Stimulated activated memory B cell treated with anti-CD40 and anti-IgM and Interleukin-4, amounts not matched to agents 10 μg/mL and 1 μg/mL and 100 μg/mL, for 72 hours (primary cell): ENCODE measurements at regions not wholly inside any gene's neighbourhood (a gene's known extent, or its start where the extent isn't known, plus 50 kb on each side); places are given as distances from the start of the nearest gene placed in this dataset.
"Not testable (repeated sequence)": the region's sequence is repeated elsewhere in the genome, so short reads cannot be mapped to it uniquely, and the experiment has no call there.

ENCODE experiments used
- ATAC-seq: fragments of 150-1000 bp; cut with Tn5 transposase; 2 replicates; pipeline ENCODE4 v1.10.0; 2021
- H3K27ac Mint-ChIP-seq: one replicate; pipeline ENCODE4 v1.8.0; 2022; ENCODE audit warnings: mild to moderate bottlenecking, mixed read lengths
- H3K27me3 Mint-ChIP-seq: one replicate; pipeline ENCODE4 v1.8.0; 2022; ENCODE audit warnings: mixed read lengths
- H3K36me3 Mint-ChIP-seq: one replicate; pipeline ENCODE4 v1.8.0; 2022; ENCODE audit warnings: mixed read lengths
- H3K4me1 Mint-ChIP-seq: one replicate; pipeline ENCODE4 v1.8.0; 2022; ENCODE audit warnings: mixed read lengths
- H3K4me3 Mint-ChIP-seq: one replicate; pipeline ENCODE4 v1.8.0; 2022; ENCODE audit warnings: mild to moderate bottlenecking, moderate library complexity, mixed read lengths
- H3K9me3 Mint-ChIP-seq: one replicate; pipeline ENCODE4 v1.8.0; 2022; ENCODE audit warnings: mixed read lengths

DNA sequence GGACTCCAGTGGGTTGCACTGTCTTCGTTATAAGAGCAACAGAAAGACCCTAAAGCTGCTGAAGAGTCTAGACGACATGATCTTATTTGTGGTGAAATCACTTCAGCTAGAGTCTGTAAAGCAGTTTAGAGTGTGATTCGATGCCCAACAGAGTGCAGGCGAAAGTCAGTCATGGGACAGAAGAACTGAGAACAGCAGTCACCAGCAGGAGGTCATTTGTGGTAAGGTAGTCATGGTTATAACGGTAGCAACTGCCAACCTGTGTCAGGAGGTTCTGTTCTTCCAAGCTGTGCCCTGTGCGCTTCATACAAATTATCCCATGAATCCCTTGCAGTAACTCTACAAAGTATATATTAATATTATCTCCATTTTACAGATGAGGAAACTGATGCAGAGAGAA lies 954.1 kb downstream of the AACS start:
- Mint-ChIP-seq H3K36me3 (no peaks in the 10 kb centered on the region), H3K27ac (no peak overlapping the region), H3K4me1 (no peaks in the 10 kb centered on the region), H3K9me3 (peaks cover 21% of the 10 kb centered on the region), H3K27me3 (no peaks in the 10 kb centered on the region), H3K4me3 (no peak overlapping the region)
- ATAC-seq: no peak

DNA sequence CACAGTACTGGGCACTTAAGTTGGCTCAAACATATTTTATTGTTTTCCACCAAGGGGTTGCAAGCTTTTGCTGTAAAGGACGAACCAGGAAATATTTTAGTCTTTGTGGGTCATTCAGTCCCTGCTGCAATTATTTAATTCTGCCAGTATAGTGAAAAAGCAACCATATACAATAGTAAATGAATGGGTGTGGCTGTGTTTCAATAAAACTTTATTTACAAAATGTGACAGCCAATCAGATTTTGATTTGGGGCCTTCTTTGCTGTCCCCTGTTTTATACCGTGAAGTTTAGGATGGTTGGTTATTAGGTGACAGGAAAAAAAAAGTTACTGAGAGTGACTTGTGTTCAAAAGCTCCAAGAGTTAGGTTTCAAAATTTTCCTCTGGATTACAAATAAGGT lies 956.4 kb downstream of the AACS start:
- Mint-ChIP-seq H3K4me1 (no peaks in the 10 kb centered on the region), H3K36me3 (no peaks in the 10 kb centered on the region), H3K27ac (no peak overlapping the region), H3K27me3 (no peaks in the 10 kb centered on the region), H3K4me3 (no peak overlapping the region), H3K9me3 (peaks cover 14% of the 10 kb centered on the region)
- no peak for ATAC-seq

DNA sequence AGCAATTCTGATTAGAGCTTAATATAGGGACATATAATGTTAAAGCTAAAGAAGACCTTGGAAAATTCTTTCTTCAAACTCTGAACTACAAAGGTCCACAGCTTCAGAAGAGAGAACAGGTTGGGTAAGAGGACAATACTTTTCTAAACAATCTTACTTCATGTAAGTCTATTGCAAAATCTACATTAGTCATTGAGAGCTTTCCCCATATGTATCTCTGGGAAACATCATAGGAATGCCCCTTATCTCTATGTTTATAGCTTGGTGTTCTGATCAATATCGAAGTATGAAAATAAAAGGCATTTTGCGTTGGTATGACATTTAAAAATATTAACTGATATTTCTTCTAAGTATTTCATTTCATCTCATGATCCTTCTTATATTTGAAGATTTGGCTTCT lies 962.6 kb downstream of the AACS start:
- Mint-ChIP-seq H3K27ac (no peak overlapping the region), H3K36me3 (no peaks in the 10 kb centered on the region)
- no peak for ATAC-seq

DNA sequence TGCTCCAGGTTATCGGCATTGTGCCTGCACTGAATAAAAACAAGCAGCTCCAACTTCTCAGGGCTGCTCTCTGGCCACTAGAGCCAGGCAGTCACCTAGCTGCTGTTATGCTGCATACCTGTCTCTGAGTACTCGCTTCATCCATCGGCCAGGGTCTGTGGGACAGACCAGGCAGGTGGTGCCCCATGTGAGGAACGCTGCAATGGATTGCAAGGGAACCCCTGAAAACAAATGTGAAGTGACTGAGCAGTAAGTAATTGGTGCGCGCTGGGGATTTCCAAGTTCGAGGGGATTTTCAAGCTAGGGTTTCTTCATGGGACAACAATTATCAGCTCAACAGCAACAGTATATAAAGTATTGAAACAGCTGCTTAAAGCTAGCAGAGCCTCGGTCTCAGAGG lies 965.3 kb downstream of the AACS start:
- Mint-ChIP-seq H3K9me3 (no peaks in the 10 kb centered on the region), H3K4me3 (no peak overlapping the region), H3K36me3 (no peaks in the 10 kb centered on the region), H3K4me1 (no peaks in the 10 kb centered on the region), H3K27ac (no peak overlapping the region), H3K27me3 (no peaks in the 10 kb centered on the region)
- no peak for ATAC-seq

More for the DNA sequence above, 962.6 kb downstream of the AACS start:
- H3K27me3 Mint-ChIP-seq: no peaks in the 10 kb centered on the region
- no peaks in the 10 kb centered on the region for H3K9me3 Mint-ChIP-seq
- H3K4me1 Mint-ChIP-seq: no peaks in the 10 kb centered on the region
- no peak overlapping the region for H3K4me3 Mint-ChIP-seq

DNA sequence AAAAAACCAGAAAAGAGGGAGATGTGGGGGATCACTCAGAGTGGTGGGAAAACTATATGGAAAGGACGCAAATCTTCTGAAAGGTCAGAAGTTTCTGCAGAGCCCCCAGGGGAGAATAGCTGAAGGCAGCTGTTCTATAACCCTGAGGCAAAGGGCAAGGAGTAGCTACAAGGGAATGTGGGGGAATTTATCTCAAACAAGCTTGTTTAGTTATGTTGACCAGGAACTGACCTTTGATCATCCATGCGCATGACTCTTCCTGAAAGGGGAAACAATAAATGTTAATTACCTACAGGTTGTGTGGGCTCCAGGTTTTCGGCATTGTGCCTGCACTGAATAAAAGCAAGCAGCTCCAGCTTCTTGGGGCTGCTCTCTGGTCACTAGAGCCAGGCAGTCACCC lies 968.5 kb downstream of the AACS start:
- Mint-ChIP-seq H3K4me1 (no peaks in the 10 kb centered on the region), H3K27ac (no peak overlapping the region), H3K4me3 (no peak overlapping the region), H3K9me3 (peaks cover 4% of the 10 kb centered on the region), H3K27me3 (no peaks in the 10 kb centered on the region), H3K36me3 (no peaks in the 10 kb centered on the region)
- ATAC-seq: no peak

DNA sequence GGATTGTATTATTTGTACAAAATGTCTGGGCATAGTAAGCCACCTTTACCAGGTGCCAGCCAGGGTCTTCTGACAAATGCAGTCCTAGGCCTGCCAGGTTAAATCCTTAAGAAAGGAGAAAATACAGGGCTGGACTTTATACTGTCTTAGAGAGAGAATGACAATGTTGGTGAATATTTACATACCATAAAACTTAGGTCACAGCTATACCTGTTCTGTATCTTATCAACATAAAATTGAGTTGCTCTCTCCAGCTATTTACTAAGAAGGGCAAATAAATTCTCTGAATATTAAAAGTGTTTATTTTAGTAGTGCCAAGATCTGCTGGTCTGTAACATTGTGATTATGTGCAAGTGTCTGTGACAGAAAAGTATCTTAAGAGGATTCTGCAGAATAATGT lies 971.1 kb downstream of the AACS start:
- Mint-ChIP-seq H3K9me3 (peaks cover 4% of the 10 kb centered on the region), H3K4me1 (no peaks in the 10 kb centered on the region), H3K27ac (no peak overlapping the region), H3K36me3 (no peaks in the 10 kb centered on the region), H3K4me3 (no peak overlapping the region), H3K27me3 (no peaks in the 10 kb centered on the region)
- ATAC-seq: no peak

DNA sequence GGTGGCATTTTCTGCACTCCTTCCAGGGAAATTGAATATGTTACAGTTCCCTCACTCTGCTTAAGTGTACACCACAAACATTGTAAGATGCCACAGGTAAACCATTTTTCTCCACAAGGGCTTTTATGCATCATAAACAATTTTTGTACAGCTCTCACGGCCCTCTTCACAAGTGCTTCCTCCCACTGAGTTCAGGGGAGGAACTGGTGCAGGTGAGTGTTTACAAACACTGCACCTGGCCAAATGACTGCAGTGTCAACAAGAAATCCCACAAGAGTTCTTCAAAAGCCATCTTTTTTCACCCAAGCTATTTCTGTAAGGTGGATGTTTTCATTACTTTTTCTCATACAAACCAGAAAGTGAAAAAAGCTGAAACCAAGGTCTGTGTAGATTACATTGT lies 973.2 kb downstream of the AACS start:
- Mint-ChIP-seq H3K36me3 (no peaks in the 10 kb centered on the region), H3K27me3 (no peaks in the 10 kb centered on the region), H3K27ac (no peak overlapping the region), H3K9me3 (peaks cover 4% of the 10 kb centered on the region), H3K4me1 (no peaks in the 10 kb centered on the region), H3K4me3 (no peak overlapping the region)
- no peak for ATAC-seq

DNA sequence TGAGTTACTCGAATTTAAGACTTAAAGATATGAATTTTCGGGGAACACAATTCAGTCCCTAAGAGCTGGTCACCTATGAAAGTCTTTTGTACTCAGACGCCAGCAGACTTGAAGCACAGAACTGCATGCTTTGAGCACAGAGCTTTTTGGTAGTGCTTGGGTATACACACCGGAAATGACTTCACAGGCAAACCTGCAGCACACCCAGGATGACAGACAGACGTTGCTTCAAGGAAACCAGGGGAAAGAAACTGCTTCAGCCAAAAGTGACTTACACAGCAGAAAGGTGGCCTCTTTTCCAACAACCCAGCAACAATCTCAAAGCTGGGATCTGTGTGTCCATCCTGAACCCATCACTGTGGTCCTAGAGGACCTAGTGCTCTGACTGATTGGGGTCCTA lies 975.1 kb downstream of the AACS start:
- Mint-ChIP-seq H3K4me1 (no peaks in the 10 kb centered on the region), H3K4me3 (no peak overlapping the region), H3K36me3 (no peaks in the 10 kb centered on the region), H3K9me3 (peaks cover 4% of the 10 kb centered on the region), H3K27me3 (no peaks in the 10 kb centered on the region), H3K27ac (no peak overlapping the region)
- no peak for ATAC-seq

DNA sequence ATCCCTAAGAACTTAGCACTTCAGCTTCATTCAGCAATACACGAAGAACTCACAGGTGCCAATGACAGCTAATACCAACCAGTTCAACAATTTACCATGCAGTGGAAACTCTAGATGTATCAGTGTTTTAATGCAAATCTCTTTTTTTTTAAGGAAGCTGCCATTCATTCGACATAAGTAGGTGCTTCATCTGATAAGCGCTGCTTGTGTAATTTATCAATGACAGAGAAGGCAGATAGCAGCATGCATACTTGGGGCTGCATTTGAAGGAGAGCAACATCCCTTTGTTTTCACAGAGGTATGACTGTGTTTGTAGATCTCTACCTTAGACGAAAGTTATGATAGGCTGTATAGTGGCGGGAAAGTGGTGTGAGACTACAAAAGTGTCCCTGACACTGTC lies 977.1 kb downstream of the AACS start:
- H3K27me3 Mint-ChIP-seq: no peaks in the 10 kb centered on the region
- no peaks in the 10 kb centered on the region for H3K4me1 Mint-ChIP-seq
- H3K4me3 Mint-ChIP-seq: no peak overlapping the region
- H3K9me3 Mint-ChIP-seq: peaks cover 4% of the 10 kb centered on the region
- H3K27ac Mint-ChIP-seq: no peak overlapping the region
- H3K36me3 Mint-ChIP-seq: no peaks in the 10 kb centered on the region
- ATAC-seq: no peak

DNA sequence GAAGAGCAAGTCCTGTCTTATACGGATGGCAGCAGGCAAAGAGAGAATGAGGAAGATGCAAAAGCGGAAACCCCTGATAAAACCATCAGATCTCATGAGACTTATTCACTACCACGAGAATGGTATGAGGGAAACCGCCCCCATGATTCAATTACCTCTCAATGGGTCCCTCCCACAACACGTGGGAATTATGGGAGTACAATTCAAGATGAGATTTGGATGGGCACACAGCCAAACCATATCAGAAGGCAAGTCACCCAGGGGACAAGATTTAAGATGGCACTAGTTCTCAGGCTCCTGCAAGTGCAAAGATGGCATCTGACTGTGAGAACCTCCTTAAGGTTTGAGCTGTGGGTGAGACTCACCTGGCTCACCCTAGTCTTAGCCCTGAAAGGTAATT lies 984.3 kb downstream of the AACS start:
- H3K4me1 Mint-ChIP-seq, H3K27me3 Mint-ChIP-seq, H3K4me3 Mint-ChIP-seq, H3K27ac Mint-ChIP-seq, ATAC-seq, H3K9me3 Mint-ChIP-seq, H3K36me3 Mint-ChIP-seq: not testable (repeated sequence)

DNA sequence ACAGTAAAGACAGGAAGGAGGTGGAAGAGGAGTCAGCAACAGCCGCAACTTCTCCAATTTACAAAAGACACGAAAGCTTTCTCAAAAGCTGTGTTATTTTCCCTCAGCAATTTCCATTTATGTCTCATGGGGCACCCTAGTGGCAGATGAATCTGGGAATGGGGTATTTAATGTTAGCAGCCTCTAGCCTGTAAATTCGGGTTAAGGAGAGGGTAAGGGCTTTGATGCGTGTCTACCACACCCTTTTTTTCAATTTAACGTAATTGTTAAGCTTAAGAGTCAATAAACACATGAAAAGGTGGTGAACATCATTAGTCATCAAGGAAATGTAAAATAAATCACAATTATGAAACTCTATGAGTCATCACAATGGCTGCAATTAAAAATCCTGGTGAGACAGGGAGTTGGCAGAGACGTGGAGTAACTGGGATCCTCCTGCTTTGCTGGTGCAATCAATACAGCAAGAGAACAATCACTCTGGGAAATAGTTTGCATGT lies 986.4 kb downstream of the AACS start:
- no peaks in the 10 kb centered on the region for H3K27me3 Mint-ChIP-seq
- H3K27ac Mint-ChIP-seq: no peak overlapping the region
- H3K9me3 Mint-ChIP-seq: no peaks in the 10 kb centered on the region
- no peaks in the 10 kb centered on the region for H3K36me3 Mint-ChIP-seq
- no peak for ATAC-seq
- no peaks in the 10 kb centered on the region for H3K4me1 Mint-ChIP-seq
- H3K4me3 Mint-ChIP-seq: no peak overlapping the region

DNA sequence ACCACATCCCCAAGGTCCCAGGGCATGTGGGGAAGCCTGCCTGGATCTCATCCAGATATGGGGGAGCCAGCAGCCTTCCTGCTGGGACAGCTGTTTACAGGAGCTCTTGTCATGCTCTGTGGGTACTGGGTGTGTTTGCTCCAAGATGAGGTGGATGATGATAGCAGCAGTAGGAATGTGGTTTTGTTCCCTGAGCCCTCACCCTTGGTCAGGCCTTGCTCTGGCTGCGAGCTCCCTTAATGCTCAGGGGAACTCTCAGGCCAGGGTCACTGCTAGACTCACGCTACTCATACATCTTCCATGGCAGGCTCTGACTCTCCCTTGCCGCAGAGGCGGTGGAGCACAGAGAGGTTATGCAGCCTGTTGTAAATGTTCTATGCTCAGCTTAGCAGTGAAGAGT lies 990.3 kb downstream of the AACS start:
- Mint-ChIP-seq H3K4me1 (no peaks in the 10 kb centered on the region), H3K36me3 (no peaks in the 10 kb centered on the region), H3K4me3 (no peak overlapping the region), H3K27ac (no peak overlapping the region), H3K9me3 (no peaks in the 10 kb centered on the region), H3K27me3 (no peaks in the 10 kb centered on the region)
- peak; percentile 24 for ATAC-seq

DNA sequence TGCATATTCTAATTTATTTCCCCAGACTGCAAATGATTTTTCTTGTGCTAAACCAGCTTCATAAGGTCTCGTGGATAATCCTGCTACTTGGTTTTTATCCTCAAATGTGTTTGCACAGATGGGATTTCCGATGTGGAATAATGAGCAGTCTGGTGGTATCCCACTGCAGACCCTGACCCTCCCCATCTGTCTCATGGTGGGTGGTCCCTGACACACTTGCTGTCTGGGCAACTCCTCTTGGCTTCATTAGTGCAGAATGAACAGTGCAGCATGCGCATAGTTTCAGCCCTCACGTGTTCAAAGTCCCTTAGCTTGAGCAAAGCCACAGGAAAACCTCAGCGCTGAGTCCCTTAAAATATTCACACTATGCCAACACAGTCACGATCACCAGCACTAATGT lies 996.5 kb downstream of the AACS start:
- no peaks in the 10 kb centered on the region for H3K9me3 Mint-ChIP-seq
- no peaks in the 10 kb centered on the region for H3K4me1 Mint-ChIP-seq
- H3K36me3 Mint-ChIP-seq: no peaks in the 10 kb centered on the region
- no peak overlapping the region for H3K27ac Mint-ChIP-seq
- H3K4me3 Mint-ChIP-seq: no peak overlapping the region
- no peaks in the 10 kb centered on the region for H3K27me3 Mint-ChIP-seq
- ATAC-seq: no peak

DNA sequence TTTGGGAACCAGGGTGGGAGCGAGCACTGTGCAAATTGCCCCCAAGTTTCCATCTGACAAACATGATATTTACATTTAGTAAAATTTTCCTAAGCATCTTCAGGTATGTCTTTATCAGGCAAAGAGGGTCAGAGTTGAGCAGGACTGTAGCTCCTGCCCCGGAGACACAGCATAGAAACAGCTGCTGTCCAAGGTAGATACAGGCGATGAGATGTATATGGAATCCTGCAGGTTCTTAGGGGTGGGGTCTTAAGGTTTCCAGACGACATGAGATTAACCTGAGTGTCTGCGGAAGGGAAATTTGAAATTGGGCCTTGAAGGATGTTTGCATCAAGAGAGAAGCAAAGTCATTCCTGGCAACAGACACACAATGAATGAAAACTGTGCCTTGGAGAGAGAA lies 998.8 kb downstream of the AACS start:
- Mint-ChIP-seq H3K36me3 (no peaks in the 10 kb centered on the region), H3K9me3 (no peaks in the 10 kb centered on the region), H3K27ac (no peak overlapping the region), H3K27me3 (no peaks in the 10 kb centered on the region), H3K4me1 (no peaks in the 10 kb centered on the region), H3K4me3 (no peak overlapping the region)
- ATAC-seq: no peak

DNA sequence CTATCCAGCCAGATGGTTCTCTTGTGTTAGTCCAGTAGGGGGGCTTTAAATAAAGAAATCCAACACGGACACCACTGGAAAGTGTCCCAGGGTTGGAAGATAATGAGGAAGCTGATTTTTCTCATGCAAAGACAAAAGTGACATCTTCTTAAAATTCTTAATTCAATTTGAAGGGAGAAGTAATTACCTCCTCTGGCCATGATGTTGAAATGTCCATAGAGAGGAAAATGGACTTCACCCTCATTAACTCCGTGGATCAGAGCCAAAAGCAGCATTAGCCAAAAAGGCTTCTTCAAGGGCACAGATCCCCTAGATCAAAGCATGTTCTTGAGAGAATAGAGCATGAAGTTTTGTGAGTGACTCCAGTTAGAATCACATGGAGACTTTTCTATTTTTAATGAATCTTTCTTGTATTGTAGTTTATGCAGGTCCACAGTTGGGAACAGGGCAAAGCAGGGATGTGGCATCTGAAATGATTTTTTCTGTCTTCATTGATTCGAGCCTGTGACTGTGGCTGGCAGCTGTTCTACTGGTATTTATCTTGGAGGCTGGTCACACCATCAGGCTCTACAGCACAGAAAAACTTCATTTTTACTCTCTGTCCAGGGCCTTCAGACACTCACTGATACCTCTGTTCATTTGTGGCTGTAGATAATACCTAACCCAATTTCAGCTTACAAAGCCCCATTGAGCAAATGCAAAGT lies 1002.5 kb downstream of the AACS start:
- Mint-ChIP-seq H3K4me3 (no peak overlapping the region), H3K4me1 (no peaks in the 10 kb centered on the region), H3K27me3 (no peaks in the 10 kb centered on the region), H3K36me3 (peaks cover 5% of the 10 kb centered on the region), H3K27ac (no peak overlapping the region), H3K9me3 (peaks cover 17% of the 10 kb centered on the region)
- ATAC-seq: no peak

DNA sequence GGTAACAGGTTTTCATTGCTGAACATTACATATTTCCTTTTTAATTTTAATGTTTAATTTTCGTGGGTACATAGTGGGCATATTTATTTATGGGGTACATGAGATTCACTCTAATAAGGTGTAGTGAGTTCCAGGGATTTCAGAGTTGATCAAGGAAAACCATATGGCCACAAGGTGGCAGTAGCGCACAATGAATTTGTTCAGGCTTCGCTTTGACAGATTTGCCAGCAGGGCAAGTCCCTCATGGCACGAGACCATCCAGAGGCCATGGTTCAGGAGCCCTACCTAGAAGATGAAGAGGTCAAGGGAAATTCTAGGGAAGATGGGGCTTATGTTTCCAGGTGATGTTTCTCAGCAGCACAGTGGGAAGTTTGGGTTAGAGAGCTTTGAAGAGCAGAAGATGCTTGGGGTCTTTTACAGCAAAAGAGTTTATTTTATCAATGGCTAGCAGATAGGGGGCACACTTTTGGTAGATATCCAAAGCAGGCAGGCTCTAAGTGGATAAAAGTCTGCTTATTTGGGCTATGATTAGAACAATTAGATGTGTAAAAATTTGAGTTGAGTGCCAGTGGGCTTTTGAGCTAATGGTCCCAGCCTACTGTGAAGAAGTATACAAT lies 1004.4 kb downstream of the AACS start:
- no peak for ATAC-seq
- H3K4me1 Mint-ChIP-seq: no peaks in the 10 kb centered on the region
- no peak overlapping the region for H3K27ac Mint-ChIP-seq

More for the DNA sequence above, 1004.4 kb downstream of the AACS start:
- Mint-ChIP-seq H3K9me3 (peaks cover 17% of the 10 kb centered on the region), H3K27me3 (no peaks in the 10 kb centered on the region), H3K36me3 (peaks cover 5% of the 10 kb centered on the region), H3K4me3 (no peak overlapping the region)
